SK-N-SH (cell line): ENCODE measurements at regions not wholly inside any gene's neighbourhood (a gene's known extent, or its start where the extent isn't known, plus 50 kb on each side); places are given as distances from the start of the nearest gene placed in this dataset.

ENCODE experiments used
- CTCF ChIP-seq: fragments of 200-600 bp; sonication (generic); IDR thresholded peaks from 2 replicates; pipeline ENCODE4 v1.6.1; 2017; ENCODE audit warnings: antibody characterized with exemption, mild to moderate bottlenecking, moderate library complexity
- EP300 ChIP-seq, 2 experiments: IDR thresholded peaks; 2 replicates each; pipeline versions ENCODE4 v1.4.0 to v1.6.1; 2012; ENCODE audit warnings: borderline replicate concordance in 1 of 2, low read depth in 1 of 2, low read length in 1 of 2
- FOXM1 ChIP-seq: IDR thresholded peaks from 2 replicates; pipeline ENCODE4 v1.4.0; 2012; ENCODE audit warnings: low read depth, mild to moderate bottlenecking
- GABPA ChIP-seq: IDR thresholded peaks from 2 replicates; pipeline ENCODE4 v1.4.0; 2012; ENCODE audit warnings: low read depth, mild to moderate bottlenecking
- PBX3 ChIP-seq: IDR thresholded peaks from 2 replicates; pipeline ENCODE4; 2012
- SMC3 ChIP-seq: IDR thresholded peaks from 2 replicates; pipeline ENCODE4 v1.6.1; 2012; ENCODE audit warnings: low read depth, low read length, improper control_type of control experiment
- ZBTB33 ChIP-seq: IDR thresholded peaks from 2 replicates; pipeline ENCODE4 v1.4.0; 2012; ENCODE audit warnings: low read depth, borderline replicate concordance

- TF ChIP-seq CTCF, result no peak
- no peak for TF ChIP-seq EP300 (IDR thresholded peaks at IDR 0.05; ENCODE audit: borderline replicate concordance in 1 of 2, low read depth in 1 of 2, low read length in 1 of 2)
- no peak for TF ChIP-seq GABPA
- TF ChIP-seq PBX3, result no peak
- TF ChIP-seq SMC3, result no peak
- no peak for TF ChIP-seq ZBTB33
- TF ChIP-seq FOXM1, result no peak
Observed at GRCh38 chr4:132839070-132839469, 310.0 kb upstream of the PCDH10 start.
